Hepatocyte (in vitro differentiated cells): ENCODE measurements at regions not wholly inside any gene's neighbourhood (a gene's known extent, or its start where the extent isn't known, plus 50 kb on each side); places are given as distances from the start of the nearest gene placed in this dataset.

ENCODE experiments used
- CTCF ChIP-seq: fragments of 200-600 bp; sonication (generic); IDR thresholded peaks from 2 replicates; pipeline ENCODE4 v1.5.1; 2016; ENCODE audit warnings: antibody characterized with exemption, mild to moderate bottlenecking; ENCODE audit not compliant: poor library complexity
- EZH2 ChIP-seq: fragments of 200-600 bp; sonication (generic); IDR thresholded peaks from 2 replicates; pipeline ENCODE4 v1.6.1; 2016; ENCODE audit warnings: antibody characterized with exemption, mild to moderate bottlenecking, borderline replicate concordance
- EZH2phosphoT487 ChIP-seq: fragments of 200-600 bp; sonication (generic); IDR thresholded peaks from one replicate; pipeline ENCODE4 v1.6.1; 2018; ENCODE audit warnings: antibody characterized with exemption, mild to moderate bottlenecking, low read depth, moderate library complexity; ENCODE audit not compliant: unreplicated experiment, severe bottlenecking

- TF ChIP-seq CTCF (no peak), EZH2 (no peak), EZH2phosphoT487 (no peak)
Observed at GRCh38 chr6:48272518-48272917, 161.5 kb upstream of the PTCHD4 start.
